Smooth muscle cell of the brain vasculature (primary cell): ENCODE measurements at regions not wholly inside any gene's neighbourhood (a gene's known extent, or its start where the extent isn't known, plus 50 kb on each side); places are given as distances from the start of the nearest gene placed in this dataset.

Experiments
- DNase-seq: peaks from one replicate; pipeline ENCODE4 v3.0.0-alpha.2; 2012; ENCODE audit warnings: low read depth, low spot score

GRCh38 chr16:73319737-73320136, 271.8 kb upstream of the ZFHX3 start:
- no peak for DNase-seq

- no peak for DNase-seq
Measured at GRCh38 chr16:73319261-73319660, 271.3 kb upstream of the ZFHX3 start.

GRCh38 chr16:73317321-73317857, 269.5 kb upstream of the ZFHX3 start:
- no peak for DNase-seq

GRCh38 chr16:73315645-73316044, 267.7 kb upstream of the ZFHX3 start:
- no peak for DNase-seq

GRCh38 chr16:73313950-73314349, 266.0 kb upstream of the ZFHX3 start:
- no peak for DNase-seq

DNA sequence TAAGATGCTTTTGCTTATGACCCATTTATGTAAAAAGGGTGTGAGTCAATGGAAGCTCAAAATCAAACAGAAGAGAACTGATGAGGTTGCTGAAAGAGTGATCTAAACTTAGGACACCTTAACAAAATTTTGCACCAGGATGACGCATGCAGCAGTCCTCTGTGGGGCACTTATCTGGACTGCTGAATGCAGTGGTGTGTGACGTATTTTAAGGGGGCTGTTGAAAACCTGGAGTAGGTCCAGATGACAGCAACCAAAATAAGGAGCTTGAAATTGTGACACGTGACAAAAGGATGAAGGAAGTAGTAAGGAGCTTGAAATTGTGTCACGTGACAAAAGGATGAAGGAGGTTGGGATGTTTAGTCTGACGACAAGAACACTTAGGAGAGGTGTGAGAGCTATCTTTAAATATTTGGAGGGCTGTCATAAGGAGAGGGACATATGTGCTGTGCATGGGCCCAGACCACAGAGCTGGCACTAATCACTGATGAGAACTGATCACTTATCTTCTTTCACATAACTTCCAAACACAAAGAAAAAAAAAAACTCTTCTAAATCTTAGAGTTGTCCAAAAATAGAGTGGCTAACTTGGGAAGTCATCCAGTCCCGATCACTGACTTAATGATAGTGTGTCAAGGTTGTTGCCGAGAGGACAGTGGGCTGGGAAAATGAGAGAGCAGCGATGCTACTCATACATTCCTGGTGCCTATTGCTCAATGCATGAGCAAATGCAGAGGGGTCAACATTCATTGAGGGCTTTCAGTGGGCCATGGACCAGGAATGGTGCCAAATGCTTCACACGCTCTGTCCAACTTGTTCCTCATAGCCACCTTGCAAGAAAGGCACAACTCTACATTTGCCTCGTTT, 264.2 kb upstream of the ZFHX3 start:
- DNase-seq = no peak

- DNase-seq = no peak
Measured at GRCh38 chr16:73308771-73309170, 260.8 kb upstream of the ZFHX3 start.

GRCh38 chr16:73306901-73307413, 259.0 kb upstream of the ZFHX3 start:
- DNase-seq = no peak

GRCh38 chr16:73304008-73304774, 256.3 kb upstream of the ZFHX3 start:
- DNase-seq = no peak

GRCh38 chr16:73302942-73303341, 255.0 kb upstream of the ZFHX3 start:
- DNase-seq = no peak

GRCh38 chr16:73301984-73302383, 254.1 kb upstream of the ZFHX3 start:
- no peak for DNase-seq

DNA sequence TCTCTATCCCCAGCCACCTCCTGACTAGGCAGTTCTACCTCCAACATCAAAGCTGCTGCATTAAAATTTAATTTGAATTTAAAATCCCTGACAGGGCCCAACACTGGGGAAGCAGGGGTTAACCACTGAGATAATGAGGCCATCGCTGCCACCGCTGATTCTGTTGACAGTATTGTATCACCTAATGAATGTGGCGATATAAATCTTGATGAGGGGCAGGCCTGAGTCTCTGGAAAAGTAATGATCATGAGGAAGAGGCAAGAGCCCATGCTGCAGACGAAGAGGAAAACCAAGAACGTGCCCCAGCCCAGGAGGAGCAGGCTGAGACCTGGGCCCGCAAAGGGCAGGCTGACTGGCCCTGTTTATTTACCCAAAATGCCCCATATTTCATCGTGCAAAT, 251.4 kb upstream of the ZFHX3 start:
- no peak for DNase-seq

DNA sequence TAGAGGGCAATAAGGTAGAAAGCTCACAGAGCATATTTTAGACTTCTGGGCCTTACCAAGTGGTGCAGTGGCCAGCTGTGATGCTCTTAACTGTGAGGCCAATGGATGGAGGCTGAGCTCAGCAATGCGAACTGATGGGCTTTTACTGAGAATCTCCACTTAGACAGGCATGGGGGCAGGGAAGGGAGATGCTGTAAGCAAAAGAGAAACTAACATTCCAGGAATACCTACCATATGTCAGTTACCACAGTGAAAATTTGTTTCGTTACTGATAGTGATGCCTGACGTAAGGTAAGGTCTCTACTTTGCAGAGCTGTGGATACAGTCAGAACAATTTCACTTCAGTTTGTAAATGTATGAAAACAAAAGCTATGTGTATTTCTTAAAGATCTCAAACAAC, 250.6 kb upstream of the ZFHX3 start:
- DNase-seq = no peak

DNA sequence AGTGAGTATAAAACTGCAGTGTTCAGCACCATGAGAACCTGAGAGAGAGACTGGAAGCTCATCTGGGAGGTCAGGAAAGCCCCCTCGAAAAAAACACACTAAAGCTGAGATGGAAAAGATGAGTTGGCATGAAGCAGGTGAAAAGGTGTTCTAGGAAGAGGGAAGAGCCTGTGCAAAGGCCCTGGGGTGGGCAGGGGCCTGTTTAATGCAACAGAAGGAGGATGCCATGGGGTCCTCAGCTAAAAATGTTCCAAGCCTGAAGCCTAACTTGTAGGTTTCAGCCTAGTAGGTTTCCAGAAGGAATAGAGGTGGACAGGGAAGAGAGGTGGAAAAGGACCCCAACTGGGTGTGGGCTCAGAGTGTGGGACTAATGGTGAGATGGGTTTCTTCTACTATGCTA, 242.3 kb upstream of the ZFHX3 start:
- DNase-seq = no peak

DNA sequence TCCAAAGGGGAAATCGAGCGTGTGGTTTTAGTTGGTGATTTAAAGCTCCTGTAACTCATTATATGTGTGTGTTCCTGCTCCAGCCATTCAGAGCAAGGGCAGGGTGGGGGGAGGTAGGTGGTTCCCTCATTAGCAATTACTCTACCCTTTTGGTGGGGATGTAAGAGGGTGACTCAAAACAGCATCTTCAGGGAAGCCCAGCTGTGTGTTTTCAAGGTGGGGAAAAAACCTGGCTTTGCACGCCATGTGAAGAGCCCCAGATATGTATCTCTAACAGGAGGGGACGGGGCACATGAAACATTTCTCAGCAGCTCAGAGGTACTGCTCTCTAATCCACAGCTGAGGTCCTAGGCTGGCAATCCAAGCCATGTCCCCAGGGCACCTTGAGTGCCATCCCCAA, 241.3 kb upstream of the ZFHX3 start:
- DNase-seq = no peak

DNA sequence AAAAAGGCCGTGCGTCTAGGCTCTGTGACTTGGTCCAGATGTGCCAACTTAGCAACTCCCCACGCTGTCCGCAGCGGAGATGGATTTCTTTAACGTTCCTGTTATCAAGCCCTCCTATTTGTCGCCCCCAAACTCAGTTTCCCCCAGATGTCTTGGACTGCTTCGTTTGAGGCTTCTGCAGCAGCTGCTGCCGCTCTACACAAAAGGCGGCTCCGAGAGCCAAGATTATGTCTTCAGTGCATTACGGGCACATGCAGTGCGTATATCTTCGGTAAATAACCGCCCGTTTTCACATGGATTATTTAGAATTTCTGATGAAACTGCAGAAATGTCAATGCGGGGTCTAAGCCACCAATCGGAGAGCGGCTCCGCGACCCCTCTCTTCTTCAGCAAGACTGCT, 240.6 kb upstream of the ZFHX3 start:
- DNase-seq = no peak

GRCh38 chr16:73287859-73288405, 240.0 kb upstream of the ZFHX3 start:
- DNase-seq = no peak

DNA sequence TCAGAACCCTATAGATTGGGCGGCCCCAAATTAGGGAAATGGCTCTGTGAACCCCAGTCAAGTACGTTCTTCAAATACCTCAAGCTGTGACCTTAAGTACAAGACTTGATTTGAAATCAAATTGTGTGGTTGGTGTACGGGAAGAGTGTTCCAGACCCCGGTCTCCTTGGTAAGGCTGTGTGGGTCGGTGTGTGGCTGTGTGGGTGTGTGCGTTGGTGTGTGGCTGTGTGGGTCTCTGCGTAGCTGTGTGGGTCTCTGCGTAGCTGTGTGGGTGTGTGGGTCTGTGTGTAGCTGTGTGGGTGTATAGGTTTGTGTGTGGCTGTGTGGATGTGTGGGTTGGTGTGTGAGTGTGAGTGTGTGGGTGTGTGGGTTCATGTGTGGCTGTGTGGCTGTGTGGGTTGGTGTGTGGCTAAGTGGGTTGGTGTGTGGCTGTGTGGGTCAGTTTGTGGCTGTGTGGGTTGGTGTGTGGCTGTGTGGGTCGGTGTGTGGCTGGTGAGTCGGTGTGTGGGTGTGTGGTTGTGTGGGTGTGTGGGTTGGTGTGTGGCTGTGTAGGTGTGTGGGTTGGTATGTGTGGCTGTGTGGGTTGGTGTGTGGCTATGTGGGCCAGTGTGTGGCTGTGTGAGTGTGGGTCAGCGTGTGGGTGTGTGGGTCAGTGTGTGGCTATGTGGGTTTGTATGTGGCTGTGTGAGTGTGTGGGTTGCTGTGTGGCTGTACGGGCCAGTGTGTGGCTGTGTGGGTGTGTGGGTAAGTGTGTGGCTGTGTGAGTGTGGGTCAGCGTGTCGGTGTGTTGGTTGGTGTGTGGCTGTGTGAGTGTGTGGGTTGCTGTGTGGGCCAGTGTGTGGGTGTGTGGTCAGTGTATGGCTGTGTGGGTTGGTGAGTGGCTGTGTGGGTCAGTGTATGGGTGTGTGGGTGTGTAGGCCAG, 238.7 kb upstream of the ZFHX3 start:
- no peak for DNase-seq

DNA sequence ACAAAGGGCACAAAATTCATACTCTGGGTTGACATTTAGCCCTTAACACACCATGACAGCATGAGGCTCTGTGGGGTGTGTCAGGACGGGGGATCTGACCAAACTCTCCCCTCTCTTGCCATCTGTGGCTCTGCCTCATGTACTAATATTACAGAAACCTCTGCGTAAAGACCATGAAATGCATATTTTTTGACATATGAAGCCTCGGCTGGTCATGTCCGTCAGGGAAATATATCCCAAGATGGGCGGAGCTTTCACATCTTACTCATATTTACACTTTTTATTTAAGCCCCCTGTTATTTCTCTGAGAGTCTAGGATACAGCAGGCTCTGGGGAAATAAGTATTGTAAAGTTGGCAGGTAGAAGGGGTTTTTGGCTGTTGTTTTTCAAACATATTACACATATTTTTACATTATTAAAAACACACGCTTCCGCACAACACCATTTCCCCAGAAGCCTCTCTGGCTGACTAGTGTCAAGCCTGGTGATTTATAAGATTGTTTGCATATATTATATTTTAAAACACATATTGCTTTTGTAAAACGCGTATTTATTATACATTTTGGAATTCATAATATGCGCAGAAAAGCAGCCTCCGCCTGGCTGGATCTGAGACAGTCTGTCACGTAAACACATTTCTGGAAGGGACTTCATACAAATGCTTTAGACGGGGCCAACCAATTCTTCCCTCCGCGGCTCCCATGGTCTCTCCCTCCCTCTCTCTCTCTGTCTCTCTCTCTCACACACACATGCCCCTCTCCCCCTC, 237.7 kb upstream of the ZFHX3 start:
- no peak for DNase-seq

- DNase-seq = no peak
Measured at GRCh38 chr16:73280388-73280787, 232.5 kb upstream of the ZFHX3 start.
